C4-2B (cell line): ENCODE measurements at regions not wholly inside any gene's neighbourhood (a gene's known extent, or its start where the extent isn't known, plus 50 kb on each side); places are given as distances from the start of the nearest gene placed in this dataset.

Experiments
- H3K27ac ChIP-seq: fragments of 450-650 bp; 2 replicates; pipeline ENCODE4 v1.5.1; 2017
- CTCF ChIP-seq: fragments of 450-650 bp; conservative IDR thresholded peaks from 2 replicates; pipeline ENCODE4 v1.5.1; 2017; ENCODE audit warnings: mild to moderate bottlenecking
- ZFX ChIP-seq: fragments of 450-650 bp; IDR thresholded peaks from 2 replicates; pipeline ENCODE4 v1.6.1; 2017

DNA sequence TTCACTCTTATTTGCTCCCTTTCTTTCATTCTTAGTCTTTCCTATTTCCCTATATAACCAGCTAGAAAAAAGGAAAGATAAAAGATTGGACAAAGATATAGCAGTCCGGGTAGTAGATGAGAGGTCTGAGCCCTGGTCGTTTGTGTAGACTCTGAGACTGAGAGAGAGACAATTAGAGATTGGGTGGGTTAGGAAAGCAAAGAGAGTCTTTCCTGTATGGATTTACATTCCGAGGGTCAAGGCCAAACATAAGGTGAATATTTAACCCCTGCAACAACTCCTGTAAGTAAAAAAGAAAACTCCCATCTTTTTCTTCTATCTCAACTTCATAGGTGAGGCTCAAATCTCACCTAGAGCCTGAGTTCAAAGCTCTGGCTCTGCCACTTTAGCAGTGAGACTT, 218.0 kb upstream of the FGGY start:
- no peak overlapping the region for H3K27ac ChIP-seq

DNA sequence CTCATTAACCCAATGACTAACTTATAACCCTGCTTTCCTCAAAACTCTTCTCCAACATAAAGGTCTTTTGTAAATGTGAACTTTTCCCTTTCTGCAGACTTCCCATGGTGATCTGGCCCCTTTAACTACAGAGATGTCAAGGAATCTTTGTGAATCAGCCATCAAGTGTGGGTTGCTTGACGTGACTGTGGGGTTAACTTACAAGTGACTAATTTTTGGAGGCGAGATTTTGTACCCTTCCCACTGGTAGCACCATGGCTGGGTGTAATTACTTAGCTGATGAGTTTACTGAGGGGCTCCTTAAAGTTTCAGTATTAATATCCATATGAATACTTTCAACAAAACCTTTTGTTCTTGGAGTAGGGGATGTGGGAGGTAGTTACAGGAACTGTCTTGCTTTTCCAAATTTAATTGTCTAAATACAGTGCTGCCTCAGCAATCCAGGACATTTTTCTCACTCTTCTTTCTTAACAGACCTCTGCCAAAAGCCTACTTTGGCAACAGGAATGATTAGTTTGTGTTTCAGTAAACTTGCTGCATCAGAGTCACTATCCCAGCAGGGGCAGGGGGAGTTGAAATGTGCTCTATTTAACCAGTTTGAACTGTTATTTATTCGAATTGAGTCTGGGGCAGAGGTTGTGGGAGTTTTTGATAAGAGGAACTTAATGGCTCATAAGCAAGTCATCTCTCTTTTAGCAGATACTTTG, 217.3 kb upstream of the FGGY start:
- no peak overlapping the region for H3K27ac ChIP-seq
- TF ChIP-seq CTCF (no peak), ZFX (no peak)

More for the DNA sequence above, 218.0 kb upstream of the FGGY start:
- TF ChIP-seq ZFX (no peak), CTCF (no peak)

DNA sequence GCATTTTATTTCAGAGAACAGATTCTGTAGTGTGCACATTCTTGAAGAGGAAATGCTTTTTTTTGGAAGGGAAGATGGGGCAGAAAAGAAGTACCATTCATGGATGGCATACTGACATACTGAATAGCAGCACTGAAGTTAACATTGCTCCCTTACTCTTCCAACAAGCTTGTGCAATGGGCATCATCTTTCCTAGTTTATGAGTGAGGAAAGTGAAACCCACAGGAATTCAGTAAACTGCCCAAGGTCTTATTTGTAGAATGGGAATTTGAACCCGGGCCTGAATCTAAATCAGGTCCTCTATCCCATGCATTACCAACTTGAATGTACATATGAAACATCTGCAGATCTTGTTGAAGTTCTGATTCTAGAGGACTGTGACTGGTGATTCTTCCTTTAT, 215.7 kb upstream of the FGGY start:
- TF ChIP-seq ZFX (no peak), CTCF (no peak)
- H3K27ac ChIP-seq = no peak overlapping the region

- TF ChIP-seq CTCF (no peak), ZFX (no peak)
- no peak overlapping the region for H3K27ac ChIP-seq
Measured at GRCh38 chr1:59081795-59082194, 215.1 kb upstream of the FGGY start.

- H3K27ac ChIP-seq = no peak overlapping the region
- TF ChIP-seq CTCF = no peak
- TF ChIP-seq ZFX = no peak
Measured at GRCh38 chr1:59083946-59084865, 212.7 kb upstream of the FGGY start.

- TF ChIP-seq CTCF (no peak), ZFX (no peak)
- no peak overlapping the region for H3K27ac ChIP-seq
Measured at GRCh38 chr1:59085101-59085500, 211.8 kb upstream of the FGGY start.

DNA sequence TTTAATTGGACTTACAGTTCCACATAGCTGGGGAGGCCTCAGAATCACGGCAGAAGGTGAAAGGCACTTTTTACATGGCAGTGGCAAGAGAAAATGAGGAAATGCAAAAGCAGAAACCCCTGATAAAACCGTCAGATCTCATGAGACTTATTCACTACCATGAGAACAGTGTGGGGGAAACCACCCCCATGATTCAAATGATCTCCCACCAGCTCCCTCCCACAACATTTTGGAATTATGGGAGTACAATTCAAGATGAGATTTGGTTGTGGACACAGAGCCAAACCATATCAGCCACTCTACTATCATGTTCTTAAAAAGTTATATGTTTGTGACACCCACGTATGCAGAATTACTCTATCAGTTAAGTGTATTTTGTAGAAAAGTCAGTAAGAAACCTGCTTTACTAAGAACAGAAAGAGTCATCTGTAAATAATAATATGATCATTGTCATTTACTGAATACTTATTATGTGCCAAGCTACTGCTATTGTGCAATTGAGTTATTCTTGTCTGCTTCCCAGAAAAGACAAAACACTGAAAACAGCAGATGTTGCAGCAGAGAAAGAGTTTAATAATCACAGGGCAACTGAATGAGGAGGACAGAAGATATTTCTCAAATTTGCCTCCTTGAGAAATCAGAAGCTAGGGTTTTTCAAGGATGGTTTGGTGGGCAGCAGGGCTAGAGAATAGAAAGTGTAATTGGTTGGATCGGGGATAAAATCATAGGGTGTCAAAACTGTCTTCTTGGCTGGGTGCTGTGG, 207.7 kb upstream of the FGGY start:
- TF ChIP-seq CTCF (no peak), ZFX (no peak)
- no peak overlapping the region for H3K27ac ChIP-seq
